NB4 (cell line): ENCODE measurements at regions not wholly inside any gene's neighbourhood (a gene's known extent, or its start where the extent isn't known, plus 50 kb on each side); places are given as distances from the start of the nearest gene placed in this dataset.

Source experiments
- POLR2A ChIP-seq: IDR thresholded peaks from 2 replicates; pipeline ENCODE4 v1.6.1; 2011; ENCODE audit warnings: mild to moderate bottlenecking; ENCODE audit not compliant: insufficient read length; ENCODE audit errors: extremely low read depth
- TF ChIP-seq, protein P1 (sequence below): IDR thresholded peaks from one replicate; pipeline ENCODE4 v1.5.1; 2012; ENCODE audit warnings: low read depth, low read length
- TF ChIP-seq, protein P2 (sequence below): IDR thresholded peaks from 2 replicates; pipeline ENCODE4 v1.6.1; 2011; ENCODE audit warnings: low read depth, low read length

DNA sequence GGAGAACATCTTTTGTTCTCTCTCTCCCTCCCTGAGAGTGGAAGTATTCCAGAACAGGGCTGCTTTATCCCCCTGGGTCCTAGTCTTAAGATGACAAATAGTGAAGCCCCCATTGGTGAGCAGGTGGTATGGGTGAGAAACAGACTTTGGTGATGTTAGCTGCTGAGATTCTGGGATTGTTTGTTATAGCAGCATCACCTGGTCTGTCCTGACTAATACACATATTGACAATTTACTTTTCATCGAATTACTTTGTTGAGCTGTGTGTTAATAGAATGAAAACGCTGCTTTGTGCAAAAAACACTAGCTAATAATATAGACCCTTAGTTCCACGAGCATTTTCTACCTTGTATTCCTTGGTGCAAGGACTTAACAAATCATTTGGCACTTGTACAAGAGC is 133.5 kb downstream of the ASMT start:
- TF ChIP-seq, protein P1, sequence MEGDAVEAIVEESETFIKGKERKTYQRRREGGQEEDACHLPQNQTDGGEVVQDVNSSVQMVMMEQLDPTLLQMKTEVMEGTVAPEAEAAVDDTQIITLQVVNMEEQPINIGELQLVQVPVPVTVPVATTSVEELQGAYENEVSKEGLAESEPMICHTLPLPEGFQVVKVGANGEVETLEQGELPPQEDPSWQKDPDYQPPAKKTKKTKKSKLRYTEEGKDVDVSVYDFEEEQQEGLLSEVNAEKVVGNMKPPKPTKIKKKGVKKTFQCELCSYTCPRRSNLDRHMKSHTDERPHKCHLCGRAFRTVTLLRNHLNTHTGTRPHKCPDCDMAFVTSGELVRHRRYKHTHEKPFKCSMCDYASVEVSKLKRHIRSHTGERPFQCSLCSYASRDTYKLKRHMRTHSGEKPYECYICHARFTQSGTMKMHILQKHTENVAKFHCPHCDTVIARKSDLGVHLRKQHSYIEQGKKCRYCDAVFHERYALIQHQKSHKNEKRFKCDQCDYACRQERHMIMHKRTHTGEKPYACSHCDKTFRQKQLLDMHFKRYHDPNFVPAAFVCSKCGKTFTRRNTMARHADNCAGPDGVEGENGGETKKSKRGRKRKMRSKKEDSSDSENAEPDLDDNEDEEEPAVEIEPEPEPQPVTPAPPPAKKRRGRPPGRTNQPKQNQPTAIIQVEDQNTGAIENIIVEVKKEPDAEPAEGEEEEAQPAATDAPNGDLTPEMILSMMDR: no peak
- TF ChIP-seq POLR2A: no peak
- TF ChIP-seq, protein P2, sequence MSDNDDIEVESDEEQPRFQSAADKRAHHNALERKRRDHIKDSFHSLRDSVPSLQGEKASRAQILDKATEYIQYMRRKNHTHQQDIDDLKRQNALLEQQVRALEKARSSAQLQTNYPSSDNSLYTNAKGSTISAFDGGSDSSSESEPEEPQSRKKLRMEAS: no peak
